A549 (cell line): ENCODE measurements at regions not wholly inside any gene's neighbourhood (a gene's known extent, or its start where the extent isn't known, plus 50 kb on each side); places are given as distances from the start of the nearest gene placed in this dataset.

Experiments
- ATAC-seq, 2 experiments: fragments of 200-7000 bp in 1 of 2; fragments of >200 bp in 1 of 2; cut with Nextera tagmentation in 1 of 2; cut with Tn5 transposase in 1 of 2; 3 replicates each; pipeline versions ENCODE4 v1.8.0 to v1.9.1; 2018 to 2020; ENCODE audit warnings: mild to moderate bottlenecking in 1 of 2, moderate library complexity in 1 of 2
- CTCF ChIA-PET: fragments of 300-600 bp; sonication (Branson Sonifier 250); formaldehyde crosslinking; extraction: SDS; loops from one replicate; lab custom pipeline; 2021; ENCODE audit warnings: antibody characterized with exemption, inconsistent platforms; lab: Yijun Ruan, JAX
- POLR2A ChIA-PET: fragments of 350-600 bp; formaldehyde crosslinking; extraction: SDS; loops from one replicate; lab custom pipeline; 2021; ENCODE audit warnings: antibody characterized with exemption, inconsistent platforms; lab: Yijun Ruan, JAX
- DNase-seq, 2 experiments: peaks; one replicate each; pipeline versions ENCODE4 v3.0.0 to v3.0.0-alpha.2; 2011 to 2016; ENCODE audit warnings: low read depth in 1 of 2, low spot score in 1 of 2
- FAIRE-seq: peaks from 2 replicates; lab custom pipeline; 2011; peaks lifted over from hg19 to GRCh38; lab: Jason Lieb, UNC
- H3K27ac ChIP-seq, 2 experiments: fragments of >200 bp; sonication (Bioruptor Twin); formaldehyde crosslinking; 3 replicates each; pipeline ENCODE4 v1.5.1; 2016 to 2017
- H3K4me1 ChIP-seq: fragments of >200 bp; sonication (Bioruptor Twin); formaldehyde crosslinking; 3 replicates; pipeline ENCODE4 v1.6.1; 2016
- H3K4me2 ChIP-seq: fragments of >200 bp; sonication (Bioruptor Twin); formaldehyde crosslinking; 3 replicates; pipeline ENCODE4 v1.6.1; 2016
- H3K4me3 ChIP-seq: fragments of >200 bp; sonication (Bioruptor Twin); formaldehyde crosslinking; 3 replicates; pipeline ENCODE4 v1.5.1; 2016
- H3K9me3 ChIP-seq: fragments of >200 bp; sonication (Bioruptor Twin); formaldehyde crosslinking; 3 replicates; pipeline ENCODE4 v1.6.1; 2016
- ATOH8 ChIP-seq: fragments of 250-450 bp; sonication (Bioruptor Pico); IDR thresholded peaks from 2 replicates; pipeline ENCODE4 v1.5.0; 2020; ENCODE audit warnings: low read depth, mild to moderate bottlenecking, moderate library complexity
- BHLHE40 ChIP-seq: IDR thresholded peaks from 2 replicates; pipeline ENCODE4 v1.6.1; 2012; ENCODE audit warnings: low read depth, low read length, inconsistent platforms
- CBX8 ChIP-seq: fragments of 200-600 bp; sonication (generic); IDR thresholded peaks from 2 replicates; pipeline ENCODE4 v1.6.1; 2016
- CHD2 ChIP-seq: fragments of 150-350 bp; IDR thresholded peaks from 2 replicates; pipeline ENCODE4 v1.6.1; 2014; ENCODE audit warnings: low read length; ENCODE audit not compliant: partially characterized antibody
- E2F6 ChIP-seq: IDR thresholded peaks from 2 replicates; pipeline ENCODE4 v1.6.1; 2012; ENCODE audit warnings: low read depth, borderline replicate concordance
- EHMT2 ChIP-seq: fragments of 200-600 bp; sonication (generic); IDR thresholded peaks from 2 replicates; pipeline ENCODE4 v1.6.1; 2016; ENCODE audit warnings: antibody characterized with exemption, low read depth, mild to moderate bottlenecking, moderate library complexity
- ELK1 ChIP-seq: fragments of 150-350 bp; IDR thresholded peaks from 2 replicates; pipeline ENCODE4 v1.6.1; 2014; ENCODE audit warnings: low read depth, mild to moderate bottlenecking, low read length
- FOSB ChIP-seq: fragments of 250-450 bp; sonication (Bioruptor Pico); IDR thresholded peaks from 2 replicates; pipeline ENCODE4 v1.5.0; 2020; ENCODE audit warnings: mild to moderate bottlenecking, moderate library complexity
- FOXS1 ChIP-seq: fragments of 250-450 bp; sonication (Bioruptor Pico); IDR thresholded peaks from 2 replicates; pipeline ENCODE4 v1.5.0; 2020; ENCODE audit warnings: mild to moderate bottlenecking, moderate library complexity
- GATA3 ChIP-seq: IDR thresholded peaks from 2 replicates; pipeline ENCODE4 v1.6.1; 2012; ENCODE audit warnings: borderline replicate concordance
- HES2 ChIP-seq: fragments of >200 bp; sonication (Bioruptor Twin); formaldehyde crosslinking; IDR thresholded peaks from 2 replicates; pipeline ENCODE4 v1.6.1; 2016
- HOXB13 ChIP-seq: fragments of 250-450 bp; sonication (Bioruptor Pico); IDR thresholded peaks from 2 replicates; pipeline ENCODE4 v1.5.0; 2020; ENCODE audit warnings: low read depth, mild to moderate bottlenecking, moderate library complexity
- JUN ChIP-seq, 2 experiments: fragments of >200 bp; sonication (Bioruptor Twin); formaldehyde crosslinking; IDR thresholded peaks; 2 replicates in 1 of 2; 3 replicates in 1 of 2; pipeline ENCODE4 v1.6.1; 2016 to 2017
- JUNB ChIP-seq: fragments of >200 bp; sonication (Bioruptor Twin); formaldehyde crosslinking; IDR thresholded peaks from 2 replicates; pipeline ENCODE4 v1.6.1; 2016
- MAFK ChIP-seq: fragments of 450-650 bp; IDR thresholded peaks from 2 replicates; pipeline ENCODE4 v1.6.1; 2014; ENCODE audit not compliant: partially characterized antibody
- NFE2L2 ChIP-seq: fragments of 150-350 bp; conservative IDR thresholded peaks from 2 replicates; pipeline ENCODE4 v1.6.1; 2014; ENCODE audit warnings: low read length
- NR3C1 ChIP-seq: fragments of >200 bp; sonication (Bioruptor Twin); formaldehyde crosslinking; IDR thresholded peaks from 3 replicates; pipeline ENCODE4 v1.6.1; 2017
- POLR2A ChIP-seq: IDR thresholded peaks from 2 replicates; pipeline ENCODE4 v1.6.1; 2012; ENCODE audit warnings: mild to moderate bottlenecking, low read length
- RCOR1 ChIP-seq: fragments of 150-350 bp; IDR thresholded peaks from 2 replicates; pipeline ENCODE4 v1.6.1; 2014; ENCODE audit warnings: antibody characterized with exemption, low read length, low read depth
- REST ChIP-seq: fragments of 200-600 bp; sonication (generic); IDR thresholded peaks from 2 replicates; pipeline ENCODE4 v1.6.1; 2016; ENCODE audit warnings: antibody characterized with exemption, mild to moderate bottlenecking, moderate library complexity
- RFX5 ChIP-seq: fragments of 450-650 bp; IDR thresholded peaks from 2 replicates; pipeline ENCODE4 v1.7.1; 2014; ENCODE audit warnings: antibody characterized with exemption, mild to moderate bottlenecking, moderate library complexity
- ZC3H11A ChIP-seq: fragments of 450-650 bp; IDR thresholded peaks from 2 replicates; pipeline ENCODE4 v1.6.1; 2014; ENCODE audit warnings: antibody characterized with exemption, mild to moderate bottlenecking
- ZFP36 ChIP-seq: fragments of 450-650 bp; IDR thresholded peaks from 2 replicates; pipeline ENCODE4 v1.6.1; 2014; ENCODE audit warnings: borderline replicate concordance; ENCODE audit not compliant: partially characterized antibody
- ZSCAN20 ChIP-seq: fragments of 250-450 bp; sonication (Bioruptor Pico); IDR thresholded peaks from 2 replicates; pipeline ENCODE4 v1.8.0; 2022; ENCODE audit warnings: mild to moderate bottlenecking, moderate library complexity
- WGBS: methylation state at CpG from one replicate; pipeline ENCODE4 v1.1.6; 2017; ENCODE audit errors: missing lambda C conversion rate; 5-methylcytosine and 5-hydroxymethylcytosine counted together
- TF ChIP-seq, protein P1 (sequence below): fragments of 450-650 bp; IDR thresholded peaks from 2 replicates; pipeline ENCODE4 v1.6.1; 2014; ENCODE audit warnings: antibody characterized with exemption
- TF ChIP-seq, protein P2 (sequence below): fragments of 250-450 bp; sonication (Bioruptor Pico); IDR thresholded peaks from 2 replicates; pipeline ENCODE4 v1.5.0; 2021; ENCODE audit warnings: mild to moderate bottlenecking, moderate library complexity, borderline replicate concordance

- ATAC-seq (no peak), FAIRE-seq (no peak), DNase-seq (no peak)
- Histone ChIP-seq H3K4me2 (no peak overlapping the region), H3K9me3 (no peaks in the 10 kb centered on the region), H3K27ac (no peak overlapping the region), H3K4me1 (no peaks in the 10 kb centered on the region), H3K4me3 (no peak overlapping the region)
- ChIA-PET POLR2A (no interaction called here), CTCF (interaction anchor here (1.3 kb wide), 1 partner anchor 16 kb away, joined by 4 read pairs; no protein-coding TSS in a partner anchor)
- WGBS: 61% methylated on average over 6 of the region's 6 CpGs
- TF ChIP-seq RCOR1 (no peak), NFE2L2 (no peak), ZSCAN20 (CRISPR knock-in tag) (no peak), RFX5 (no peak), JUNB (no peak), REST (no peak), NR3C1 (no peak)
- TF ChIP-seq, protein P1, sequence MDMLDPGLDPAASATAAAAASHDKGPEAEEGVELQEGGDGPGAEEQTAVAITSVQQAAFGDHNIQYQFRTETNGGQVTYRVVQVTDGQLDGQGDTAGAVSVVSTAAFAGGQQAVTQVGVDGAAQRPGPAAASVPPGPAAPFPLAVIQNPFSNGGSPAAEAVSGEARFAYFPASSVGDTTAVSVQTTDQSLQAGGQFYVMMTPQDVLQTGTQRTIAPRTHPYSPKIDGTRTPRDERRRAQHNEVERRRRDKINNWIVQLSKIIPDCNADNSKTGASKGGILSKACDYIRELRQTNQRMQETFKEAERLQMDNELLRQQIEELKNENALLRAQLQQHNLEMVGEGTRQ: no peak
- TF ChIP-seq, protein P2, sequence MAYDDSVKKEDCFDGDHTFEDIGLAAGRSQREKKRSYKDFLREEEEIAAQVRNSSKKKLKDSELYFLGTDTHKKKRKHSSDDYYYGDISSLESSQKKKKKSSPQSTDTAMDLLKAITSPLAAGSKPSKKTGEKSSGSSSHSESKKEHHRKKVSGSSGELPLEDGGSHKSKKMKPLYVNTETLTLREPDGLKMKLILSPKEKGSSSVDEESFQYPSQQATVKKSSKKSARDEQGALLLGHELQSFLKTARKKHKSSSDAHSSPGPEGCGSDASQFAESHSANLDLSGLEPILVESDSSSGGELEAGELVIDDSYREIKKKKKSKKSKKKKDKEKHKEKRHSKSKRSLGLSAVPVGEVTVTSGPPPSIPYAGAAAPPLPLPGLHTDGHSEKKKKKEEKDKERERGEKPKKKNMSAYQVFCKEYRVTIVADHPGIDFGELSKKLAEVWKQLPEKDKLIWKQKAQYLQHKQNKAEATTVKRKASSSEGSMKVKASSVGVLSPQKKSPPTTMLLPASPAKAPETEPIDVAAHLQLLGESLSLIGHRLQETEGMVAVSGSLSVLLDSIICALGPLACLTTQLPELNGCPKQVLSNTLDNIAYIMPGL: no peak
Observed at GRCh38 chrX:20500171-20500865, 233.6 kb upstream of the RPS6KA3 start.

DNA sequence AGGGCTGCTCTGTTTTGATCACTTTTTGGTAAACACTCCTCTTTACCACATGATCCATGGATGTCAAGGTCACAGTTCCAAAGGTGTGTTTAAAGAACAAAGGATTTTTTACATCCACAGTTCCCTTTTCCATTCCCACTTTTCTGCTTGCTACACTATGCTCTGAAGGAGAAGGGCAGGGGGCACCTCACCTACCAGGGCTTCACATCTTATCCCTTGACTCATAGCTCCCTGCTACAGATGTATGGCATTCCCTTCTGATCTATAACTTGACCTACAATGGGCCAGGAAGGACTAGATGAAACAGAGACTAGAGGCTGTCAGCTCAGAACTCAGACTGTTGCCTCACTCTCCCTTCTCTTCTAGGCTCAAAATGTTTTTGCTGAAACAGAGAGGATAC is 233.1 kb upstream of the RPS6KA3 start:
- ATAC-seq (no peak), DNase-seq (no peak), FAIRE-seq (peak; percentile 49)
- no peaks in the 10 kb centered on the region for H3K4me1 ChIP-seq
- no peaks in the 10 kb centered on the region for H3K9me3 ChIP-seq
- no peak overlapping the region for H3K4me3 ChIP-seq
- ChIA-PET CTCF (interaction anchor here (1.3 kb wide), 1 partner anchor 17 kb away, joined by 4 read pairs; no protein-coding TSS in a partner anchor), POLR2A (no interaction called here)
- TF ChIP-seq E2F6 (no peak), MAFK (no peak), POLR2A (no peak), GATA3 (no peak), JUN (IDR thresholded peaks at IDR 0.05) (no peak), HES2 (no peak), CHD2 (no peak), EHMT2 (no peak), FOSB (no peak), CBX8 (no peak), FOXS1 (no peak), ATOH8 (CRISPR knock-in tag) (no peak), ZC3H11A (no peak), ELK1 (no peak), ZFP36 (no peak), HOXB13 (CRISPR knock-in tag) (no peak), BHLHE40 (no peak)
- TF ChIP-seq, protein P2: no peak
- H3K27ac ChIP-seq: no peak overlapping the region
- no peak overlapping the region for H3K4me2 ChIP-seq
